ENCODE measurements at regions not wholly inside any gene's neighbourhood (a gene's known extent, or its start where the extent isn't known, plus 50 kb on each side); places are given as distances from the start of the nearest gene placed in this dataset.

DNA sequence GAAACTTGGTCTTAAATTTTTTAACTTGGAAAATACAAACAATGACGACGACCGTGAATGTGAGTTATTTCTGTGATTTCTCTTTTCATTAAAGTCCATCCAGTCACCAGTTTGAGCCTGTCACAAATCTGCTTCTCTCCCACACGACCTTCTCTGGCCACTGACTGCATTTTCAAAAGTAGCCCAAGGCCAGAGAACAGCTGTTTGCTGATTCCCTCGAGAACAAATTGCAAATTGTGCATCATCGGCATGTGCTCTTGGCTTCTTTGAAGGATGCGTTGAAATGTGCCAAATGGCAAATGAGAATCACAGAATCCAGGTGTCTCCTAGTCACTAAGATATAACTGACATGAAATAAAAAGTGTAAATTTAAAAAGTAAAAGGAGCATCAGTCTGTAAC, 106.4 kb downstream of the AQP9 start:
- no peak overlapping the region for H3K4me3 ChIP-seq
- ATAC-seq (no peak), DNase-seq (no peak)
- WGBS (ENCODE audit: insufficient coverage, low coverage, low lambda C conversion rate, missing lambda C conversion rate), result 81% methylated on average over 6 of the region's 7 CpGs
- no peak overlapping the region for H3K27ac ChIP-seq
- no peak for TF ChIP-seq POLR2A (IDR thresholded peaks at IDR 0.05)
- TF ChIP-seq CTCF (IDR thresholded peaks at IDR 0.05), result no peak
- intact Hi-C loops (cut with DNase I), result no loop called here
- H3K27me3 ChIP-seq, result no peaks in the 10 kb centered on the region
- no peaks in the 10 kb centered on the region for H3K9me3 ChIP-seq
- no peaks in the 10 kb centered on the region for H3K36me3 ChIP-seq
- peaks cover 0 to 14% (median 7%) of the 10 kb centered on the region in 4 donors for H3K4me1 ChIP-seq

DNA sequence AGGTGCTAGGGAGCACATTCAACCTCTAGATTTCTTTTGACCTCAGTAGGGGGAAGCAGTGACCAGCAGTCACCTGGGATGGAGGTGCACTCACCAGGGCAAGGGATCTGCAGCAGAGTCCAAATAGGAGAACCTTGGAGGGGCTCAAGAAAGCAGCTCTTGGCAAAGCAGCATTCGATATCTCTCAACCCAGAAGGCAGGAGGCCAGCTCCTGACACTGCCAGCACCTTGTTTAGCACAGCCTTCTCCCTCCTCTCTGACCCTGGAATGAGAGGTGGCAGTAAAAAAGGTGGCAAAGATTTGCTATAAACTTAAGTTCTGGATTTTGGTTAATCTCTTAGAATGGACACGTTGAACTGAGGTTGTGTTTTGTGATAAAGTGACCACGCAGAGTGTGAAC, 107.9 kb downstream of the AQP9 start:
- TF ChIP-seq CTCF (IDR thresholded peaks at IDR 0.05) (no peak), POLR2A (IDR thresholded peaks at IDR 0.05) (no peak)
- Histone ChIP-seq H3K36me3 (no peaks in the 10 kb centered on the region), H3K27me3 (no peaks in the 10 kb centered on the region), H3K9me3 (no peaks in the 10 kb centered on the region), H3K4me1 (peaks cover 0 to 14% (median 7%) of the 10 kb centered on the region in 4 donors), H3K27ac (no peak overlapping the region), H3K4me3 (no peak overlapping the region)
- WGBS (ENCODE audit: insufficient coverage, low coverage, low lambda C conversion rate, missing lambda C conversion rate), result 76% methylated on average over 3 of the region's 3 CpGs
- no peak for DNase-seq
- ATAC-seq, result no peak
- intact Hi-C loops (cut with DNase I), result no loop called here

DNA sequence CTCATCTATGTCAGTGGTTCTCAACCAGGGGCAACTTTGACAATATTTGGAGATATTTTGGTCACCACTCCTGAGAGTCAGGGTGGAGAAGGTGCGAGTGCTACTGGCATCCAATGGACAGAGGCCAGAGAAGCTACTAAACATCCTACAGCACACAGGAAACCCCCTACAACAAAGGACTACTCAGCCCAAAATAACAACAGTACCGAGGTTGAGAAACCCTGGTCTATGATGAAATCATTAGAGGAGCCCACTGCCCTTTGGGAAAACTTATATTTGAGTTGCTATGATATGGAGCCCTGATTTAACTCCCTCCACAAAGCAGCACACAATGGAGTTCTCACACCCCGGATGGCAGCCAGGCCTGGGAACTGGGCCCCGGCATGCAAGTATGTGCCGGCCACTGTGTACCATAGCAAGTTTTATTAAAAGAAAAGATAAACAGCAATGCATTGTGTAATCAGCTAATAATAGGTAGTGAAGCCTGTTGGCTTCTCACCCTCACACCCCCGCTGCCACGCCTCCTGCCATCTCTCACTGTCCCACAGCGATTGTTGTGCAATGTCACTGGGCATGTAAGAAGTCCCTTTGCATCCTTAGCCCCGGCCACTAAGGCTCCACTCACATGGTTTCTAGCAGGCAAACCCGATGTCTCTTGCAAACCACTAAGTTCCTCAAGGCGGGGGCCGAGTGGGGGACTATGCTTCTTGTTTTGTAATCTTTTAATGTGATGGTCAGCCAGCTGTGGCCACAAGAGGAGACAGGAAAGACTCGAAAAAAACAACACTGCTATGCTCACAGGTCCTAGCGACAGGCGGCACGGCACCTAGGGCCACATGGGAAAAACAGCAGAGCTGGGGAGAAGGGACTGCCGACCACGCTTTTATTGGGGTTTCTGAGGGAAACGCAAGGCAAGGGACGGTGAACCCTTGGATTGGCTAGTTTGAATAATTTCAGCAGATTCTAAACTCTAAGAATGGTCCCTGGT, 110.0 kb downstream of the AQP9 start:
- ATAC-seq (peak; percentile 89 to 95 (median 93)), DNase-seq (peak; percentile 89 to 90 (median 89))
- Histone ChIP-seq H3K36me3 (no peaks in the 10 kb centered on the region), H3K4me3 (no peak overlapping the region), H3K4me1 (peaks cover 0 to 14% (median 7%) of the 10 kb centered on the region in 4 donors), H3K9me3 (no peaks in the 10 kb centered on the region), H3K27me3 (no peaks in the 10 kb centered on the region), H3K27ac (peak overlapping the region in 2 of 3 donors; percentile 7 to 25)
- TF ChIP-seq CTCF (IDR thresholded peaks at IDR 0.05) (no peak), POLR2A (IDR thresholded peaks at IDR 0.05) (no peak)
- intact Hi-C loops (cut with DNase I), result no loop called here
- 37% methylated on average over 10 of the region's 20 CpGs for WGBS (ENCODE audit: insufficient coverage, low coverage, low lambda C conversion rate, missing lambda C conversion rate)

DNA sequence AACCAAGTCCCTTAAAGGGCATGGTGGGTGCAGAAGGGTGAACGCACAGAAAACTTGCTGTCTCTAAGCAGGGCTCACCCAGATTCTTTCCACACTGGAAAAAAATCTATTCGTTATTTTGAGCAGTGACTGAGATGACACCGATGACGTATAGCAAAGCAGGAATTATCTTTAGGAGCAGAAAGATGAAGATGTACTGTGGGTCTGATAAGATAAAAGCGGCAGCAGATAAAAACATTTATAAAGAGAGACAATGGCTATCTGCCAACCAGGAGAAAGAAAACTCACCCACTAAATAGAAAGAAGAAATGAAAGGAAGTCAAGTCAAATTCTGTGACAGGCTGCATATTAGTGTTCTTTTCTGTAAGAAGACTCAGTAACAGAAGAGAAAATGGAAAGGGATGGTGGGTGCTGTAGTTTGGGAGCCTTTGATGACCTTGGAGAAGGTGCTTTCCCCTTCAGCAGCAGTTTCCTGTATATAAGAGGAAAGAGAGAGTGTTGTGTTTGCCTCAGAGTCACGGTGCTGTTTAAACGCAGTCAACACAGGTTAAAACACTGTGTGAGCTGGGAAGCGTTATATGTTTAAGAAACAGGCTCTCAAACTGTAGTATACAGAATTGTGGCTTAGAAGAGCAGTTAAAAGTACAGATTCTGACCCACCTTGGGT, 111.6 kb downstream of the AQP9 start:
- Histone ChIP-seq H3K27me3 (no peaks in the 10 kb centered on the region), H3K27ac (no peak overlapping the region), H3K9me3 (no peaks in the 10 kb centered on the region), H3K36me3 (no peaks in the 10 kb centered on the region), H3K4me1 (peaks cover 0 to 14% (median 7%) of the 10 kb centered on the region in 4 donors), H3K4me3 (no peak overlapping the region)
- intact Hi-C loops (cut with DNase I), result no loop called here
- WGBS (ENCODE audit: insufficient coverage, low coverage, low lambda C conversion rate, missing lambda C conversion rate), result 76% methylated on average over 8 of the region's 8 CpGs
- DNase-seq (no peak), ATAC-seq (no peak)
- no peak for TF ChIP-seq CTCF (IDR thresholded peaks at IDR 0.05)
- no peak for TF ChIP-seq POLR2A (IDR thresholded peaks at IDR 0.05)
